ENCODE measurements at regions not wholly inside any gene's neighbourhood (a gene's known extent, or its start where the extent isn't known, plus 50 kb on each side); places are given as distances from the start of the nearest gene placed in this dataset.

DNA sequence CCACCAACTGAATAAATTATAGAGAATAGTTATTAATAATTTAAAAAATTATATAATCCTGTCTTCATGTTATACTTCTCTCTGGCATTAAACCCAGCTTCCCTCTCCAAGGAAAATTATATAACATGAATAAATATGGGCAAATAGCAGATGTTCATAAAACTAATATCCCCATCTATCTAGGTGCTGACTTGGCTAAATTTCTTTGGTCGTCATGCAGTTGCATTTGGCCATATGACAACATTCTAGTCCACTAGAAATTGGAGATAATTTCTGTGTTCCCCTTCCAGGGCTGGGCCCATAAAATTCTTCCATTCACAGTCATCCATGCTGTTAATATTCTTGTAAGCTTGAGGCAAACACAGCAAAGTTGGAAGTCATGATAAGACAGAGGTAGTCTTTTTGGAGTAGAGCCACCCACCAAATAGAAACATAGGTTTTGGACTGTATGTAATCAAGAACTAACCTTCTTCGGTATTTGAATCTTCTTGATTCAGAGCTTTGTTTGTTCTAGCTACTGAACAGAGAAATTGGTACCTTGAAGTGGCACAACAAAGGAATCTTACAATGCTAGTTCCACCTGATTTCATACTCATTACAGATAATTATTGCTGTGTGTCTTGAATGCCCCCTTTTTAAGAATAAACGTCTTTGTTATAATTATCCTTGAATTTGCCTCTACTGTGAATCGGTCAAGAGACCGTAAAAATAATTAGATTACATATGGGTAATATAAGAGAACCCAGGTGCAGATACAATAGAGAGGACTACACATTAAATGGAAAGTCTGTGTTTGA is 678.5 kb upstream of the PCDH20 start:
- no peak for TF ChIP-seq FOXM1 (IDR thresholded peaks at IDR 0.05; ENCODE audit: borderline replicate concordance)
- TF ChIP-seq, protein P1, sequence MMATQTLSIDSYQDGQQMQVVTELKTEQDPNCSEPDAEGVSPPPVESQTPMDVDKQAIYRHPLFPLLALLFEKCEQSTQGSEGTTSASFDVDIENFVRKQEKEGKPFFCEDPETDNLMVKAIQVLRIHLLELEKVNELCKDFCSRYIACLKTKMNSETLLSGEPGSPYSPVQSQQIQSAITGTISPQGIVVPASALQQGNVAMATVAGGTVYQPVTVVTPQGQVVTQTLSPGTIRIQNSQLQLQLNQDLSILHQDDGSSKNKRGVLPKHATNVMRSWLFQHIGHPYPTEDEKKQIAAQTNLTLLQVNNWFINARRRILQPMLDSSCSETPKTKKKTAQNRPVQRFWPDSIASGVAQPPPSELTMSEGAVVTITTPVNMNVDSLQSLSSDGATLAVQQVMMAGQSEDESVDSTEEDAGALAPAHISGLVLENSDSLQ (IDR thresholded peaks at IDR 0.05), result no peak
- no peak for TF ChIP-seq FOXA1 (IDR thresholded peaks at IDR 0.05)
- TF ChIP-seq LEF1 (IDR thresholded peaks at IDR 0.05; ENCODE audit: borderline replicate concordance), result no peak
- TF ChIP-seq L3MBTL2 (conservative IDR thresholded peaks at IDR 0.05), result no peak
- TF ChIP-seq BHLHE40 (IDR thresholded peaks at IDR 0.05; ENCODE audit: borderline replicate concordance), result no peak
- TF ChIP-seq SP1 (IDR thresholded peaks at IDR 0.05), result no peak
- no peak for TF ChIP-seq HDGF (IDR thresholded peaks at IDR 0.05; ENCODE audit: borderline replicate concordance)
- TF ChIP-seq SUZ12 (IDR thresholded peaks at IDR 0.05), result no peak
- TF ChIP-seq TARDBP (IDR thresholded peaks at IDR 0.05), result no peak
- no peak for TF ChIP-seq ARNT (IDR thresholded peaks at IDR 0.05)
- TF ChIP-seq ELF4 (IDR thresholded peaks at IDR 0.05), result no peak
- no peak for TF ChIP-seq NFRKB (IDR thresholded peaks at IDR 0.05)
- TF ChIP-seq FOXK2 (IDR thresholded peaks at IDR 0.05), result no peak

Data from HEK293T (cell line).